ENCODE measurements at regions not wholly inside any gene's neighbourhood (a gene's known extent, or its start where the extent isn't known, plus 50 kb on each side); places are given as distances from the start of the nearest gene placed in this dataset.

DNA sequence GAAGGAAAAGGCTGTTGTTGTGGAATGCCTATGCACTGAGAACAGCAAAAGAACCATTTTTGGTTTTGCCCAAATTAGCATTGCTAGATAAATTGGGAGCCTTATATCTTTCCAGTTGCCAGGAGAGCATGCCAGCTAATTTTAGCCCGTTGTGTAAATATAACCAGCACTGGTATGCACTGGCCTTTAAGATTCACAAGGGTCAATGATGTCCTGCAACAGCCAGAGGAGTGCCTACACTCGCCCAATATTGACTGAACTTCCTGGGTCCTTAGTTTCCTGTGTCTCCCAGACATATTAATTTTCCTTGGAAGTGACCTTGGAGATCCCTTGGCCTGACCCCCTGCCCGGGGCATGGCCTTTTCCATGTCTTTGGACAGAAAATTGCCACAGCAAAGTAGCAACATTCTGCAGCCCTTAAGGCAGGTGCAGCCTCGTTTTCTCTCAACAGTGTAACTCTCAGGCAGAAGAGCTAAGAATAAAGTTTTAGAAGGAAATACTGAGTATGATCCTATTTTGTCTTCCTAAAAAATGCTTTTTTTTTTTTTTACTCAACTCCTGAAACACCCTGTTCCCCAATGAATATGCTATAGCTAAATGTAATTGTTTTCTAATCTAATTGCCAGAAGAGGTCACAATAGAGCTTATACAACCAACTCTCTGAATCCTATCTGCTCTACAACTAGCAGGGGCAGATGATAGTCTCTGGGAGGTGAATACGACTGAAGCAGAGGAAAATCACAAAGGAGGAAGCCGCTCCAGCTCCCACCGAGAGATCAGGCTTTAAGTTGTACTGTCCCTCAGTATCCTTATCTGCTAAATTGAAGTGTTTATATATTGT, 131.9 kb upstream of the PCGF5 start:
- no peak for DNase-seq (ENCODE audit: low spot score)
- Histone ChIP-seq H3K36me3 (ENCODE audit: control insufficient read depth in 4 of 4, insufficient read depth in 3 of 4, low read depth in 1 of 4, low read length in 3 of 4) (no peaks in the 10 kb centered on the region), H3K9me3 (ENCODE audit: control insufficient read depth in 4 of 4, low read length in 3 of 4) (no peaks in the 10 kb centered on the region), H3K27me3 (ENCODE audit: control insufficient read depth in 4 of 4, insufficient read depth in 4 of 4, low read length in 3 of 4) (no peaks in the 10 kb centered on the region), H3K27ac (ENCODE audit: low read depth in 1 of 2, low read length in 2 of 2) (no peak overlapping the region), H3K9ac (ENCODE audit: low read depth in 1 of 2, low read length in 2 of 2) (no peak overlapping the region), H3K4me3 (ENCODE audit: low read depth in 1 of 3, low read length in 3 of 3) (no peak overlapping the region), H3K4me1 (ENCODE audit: control insufficient read depth in 4 of 4, insufficient read depth in 4 of 4, low read length in 3 of 4) (peaks cover 0 to 22% (median 12%) of the 10 kb centered on the region in 4 donors)
- 44% methylated on average over 7 of the region's 7 CpGs for WGBS
- TF ChIP-seq NR2F2 (IDR thresholded peaks at IDR 0.05) (peak; percentile 63), JUND (IDR thresholded peaks at IDR 0.05) (no peak), RAD21 (IDR thresholded peaks at IDR 0.05) (peak; percentile 66 to 73)
- TF ChIP-seq, protein P1, sequence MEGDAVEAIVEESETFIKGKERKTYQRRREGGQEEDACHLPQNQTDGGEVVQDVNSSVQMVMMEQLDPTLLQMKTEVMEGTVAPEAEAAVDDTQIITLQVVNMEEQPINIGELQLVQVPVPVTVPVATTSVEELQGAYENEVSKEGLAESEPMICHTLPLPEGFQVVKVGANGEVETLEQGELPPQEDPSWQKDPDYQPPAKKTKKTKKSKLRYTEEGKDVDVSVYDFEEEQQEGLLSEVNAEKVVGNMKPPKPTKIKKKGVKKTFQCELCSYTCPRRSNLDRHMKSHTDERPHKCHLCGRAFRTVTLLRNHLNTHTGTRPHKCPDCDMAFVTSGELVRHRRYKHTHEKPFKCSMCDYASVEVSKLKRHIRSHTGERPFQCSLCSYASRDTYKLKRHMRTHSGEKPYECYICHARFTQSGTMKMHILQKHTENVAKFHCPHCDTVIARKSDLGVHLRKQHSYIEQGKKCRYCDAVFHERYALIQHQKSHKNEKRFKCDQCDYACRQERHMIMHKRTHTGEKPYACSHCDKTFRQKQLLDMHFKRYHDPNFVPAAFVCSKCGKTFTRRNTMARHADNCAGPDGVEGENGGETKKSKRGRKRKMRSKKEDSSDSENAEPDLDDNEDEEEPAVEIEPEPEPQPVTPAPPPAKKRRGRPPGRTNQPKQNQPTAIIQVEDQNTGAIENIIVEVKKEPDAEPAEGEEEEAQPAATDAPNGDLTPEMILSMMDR (IDR thresholded peaks at IDR 0.05; ENCODE audit: low read depth, low read length, missing input control), result peak; percentile 13

DNA sequence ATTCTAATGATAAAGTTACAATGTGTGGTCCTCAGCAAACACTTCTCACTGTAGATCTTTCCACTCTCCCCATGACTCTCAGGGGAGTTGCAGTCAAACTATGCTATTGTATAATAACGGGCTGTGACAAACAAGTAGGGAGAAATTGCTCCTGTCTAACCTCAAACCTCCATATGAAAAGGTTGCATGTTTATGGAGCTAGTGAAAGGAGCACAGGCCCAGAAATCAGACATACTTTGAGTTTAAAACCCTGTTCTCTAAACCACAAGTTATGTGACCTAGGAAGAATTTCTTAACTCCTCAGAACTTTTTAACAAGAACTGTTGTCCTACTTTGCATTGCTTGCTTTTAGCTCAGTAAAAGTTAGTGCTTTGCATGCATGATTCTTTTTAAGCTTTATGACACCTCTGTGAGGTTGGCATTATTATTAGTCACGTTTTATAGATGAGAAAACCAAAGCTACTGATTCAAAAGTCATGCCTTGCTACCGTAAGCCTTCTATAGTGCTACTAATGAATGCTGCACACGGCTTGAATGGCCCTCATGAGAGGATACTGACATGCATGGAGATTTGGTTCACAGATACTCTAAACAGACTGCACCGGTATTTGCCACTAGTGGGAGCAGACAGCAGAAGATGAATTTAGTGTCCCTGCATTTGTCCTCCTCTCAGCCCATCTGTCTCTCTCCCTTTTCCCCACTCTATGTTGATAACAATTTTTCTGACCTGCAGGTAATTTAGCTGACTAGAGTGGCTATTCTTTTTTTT, 129.5 kb upstream of the PCGF5 start:
- DNase-seq (ENCODE audit: low spot score), result no peak
- no peaks in the 10 kb centered on the region for H3K27me3 ChIP-seq (ENCODE audit: control insufficient read depth in 4 of 4, insufficient read depth in 4 of 4, low read length in 3 of 4)
- no peaks in the 10 kb centered on the region for H3K36me3 ChIP-seq (ENCODE audit: control insufficient read depth in 4 of 4, insufficient read depth in 3 of 4, low read depth in 1 of 4, low read length in 3 of 4)
- no peaks in the 10 kb centered on the region for H3K9me3 ChIP-seq (ENCODE audit: control insufficient read depth in 4 of 4, low read length in 3 of 4)
- WGBS, result 80% methylated on average over 5 of the region's 5 CpGs
- TF ChIP-seq RAD21 (IDR thresholded peaks at IDR 0.05) (peak; percentile 37 to 71), RXRA (IDR thresholded peaks at IDR 0.05) (no peak), HNF4A (conservative IDR thresholded peaks at IDR 0.05) (no peak)
- TF ChIP-seq, protein P1 (IDR thresholded peaks at IDR 0.05; ENCODE audit: low read depth, low read length, missing input control), result peak; percentile 19
- H3K27ac ChIP-seq (ENCODE audit: low read depth in 1 of 2, low read length in 2 of 2), result no peak overlapping the region
- peaks cover 0 to 22% (median 12%) of the 10 kb centered on the region in 4 donors for H3K4me1 ChIP-seq (ENCODE audit: control insufficient read depth in 4 of 4, insufficient read depth in 4 of 4, low read length in 3 of 4)
- no peak overlapping the region for H3K9ac ChIP-seq (ENCODE audit: low read depth in 1 of 2, low read length in 2 of 2)
- no peak overlapping the region for H3K4me3 ChIP-seq (ENCODE audit: low read depth in 1 of 3, low read length in 3 of 3)

DNA sequence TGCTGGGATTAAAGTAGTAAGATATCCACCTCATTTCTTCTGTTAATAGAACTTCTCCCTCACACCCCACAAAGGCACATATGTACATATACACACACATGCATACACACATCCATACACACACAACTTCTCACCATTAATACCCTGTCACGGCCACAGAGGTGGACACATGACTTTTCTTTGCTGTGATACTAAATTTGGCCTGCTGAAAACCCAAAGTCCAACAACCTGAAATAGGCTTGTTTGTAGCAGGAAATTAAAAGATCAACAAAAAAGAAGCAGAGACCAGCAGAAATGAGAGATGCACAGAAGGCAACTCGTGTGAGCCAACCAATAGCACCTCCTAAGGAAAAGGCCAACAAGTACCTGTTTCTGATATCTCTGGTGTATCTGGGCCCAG, 128.7 kb upstream of the PCGF5 start:
- Histone ChIP-seq H3K4me1 (ENCODE audit: control insufficient read depth in 4 of 4, insufficient read depth in 4 of 4, low read length in 3 of 4) (peaks cover 0 to 22% (median 12%) of the 10 kb centered on the region in 4 donors), H3K9ac (ENCODE audit: low read depth in 1 of 2, low read length in 2 of 2) (no peak overlapping the region), H3K27ac (ENCODE audit: low read depth in 1 of 2, low read length in 2 of 2) (no peak overlapping the region), H3K27me3 (ENCODE audit: control insufficient read depth in 4 of 4, insufficient read depth in 4 of 4, low read length in 3 of 4) (no peaks in the 10 kb centered on the region), H3K36me3 (ENCODE audit: control insufficient read depth in 4 of 4, insufficient read depth in 3 of 4, low read depth in 1 of 4, low read length in 3 of 4) (no peaks in the 10 kb centered on the region), H3K9me3 (ENCODE audit: control insufficient read depth in 4 of 4, low read length in 3 of 4) (peaks cover 0 to 2% (median 0%) of the 10 kb centered on the region in 4 donors), H3K4me3 (ENCODE audit: low read depth in 1 of 3, low read length in 3 of 3) (no peak overlapping the region)
- 38% methylated on average over 2 of the region's 2 CpGs for WGBS
- TF ChIP-seq HNF4G (IDR thresholded peaks at IDR 0.05) (peak; percentile 15), YY1 (IDR thresholded peaks at IDR 0.05) (no peak), HNF4A (conservative IDR thresholded peaks at IDR 0.05) (peak; percentile 48 to 54)
- DNase-seq (ENCODE audit: low spot score), result no peak
